Colonic mucosa (tissue), 4 donors: ENCODE measurements at regions not wholly inside any gene's neighbourhood (a gene's known extent, or its start where the extent isn't known, plus 50 kb on each side); places are given as distances from the start of the nearest gene placed in this dataset.

Source experiments
- DNase-seq: peaks from one replicate; pipeline ENCODE4 v3.0.0-alpha.2; 2020
- H3K27ac ChIP-seq: fragments of 200-600 bp; one replicate; pipeline ENCODE4 v1.8.0; 2021
- H3K27me3 ChIP-seq: fragments of 200-600 bp; one replicate; pipeline ENCODE4 v1.8.0; 2021
- H3K36me3 ChIP-seq: fragments of 200-600 bp; one replicate; pipeline ENCODE4 v1.8.0; 2021
- H3K4me1 ChIP-seq: fragments of 200-600 bp; one replicate; pipeline ENCODE4 v1.8.0; 2021; ENCODE audit warnings: mild to moderate bottlenecking
- H3K4me3 ChIP-seq: fragments of 200-600 bp; one replicate; pipeline ENCODE4 v1.8.0; 2021
- H3K9ac ChIP-seq, 2 donors: one replicate each; pipeline ENCODE4 v1.7.0; 2013; ENCODE audit warnings: control low read depth in 2 of 2, low read depth in 2 of 2, low read length in 2 of 2
- H3K9me3 ChIP-seq: fragments of 200-600 bp; one replicate; pipeline ENCODE4 v1.8.0; 2021
- intact Hi-C: fragments of 100-400 bp; cut with DNase I; formaldehyde crosslinking; loops from one replicate; pipeline ENCODE4 v1.14.1; 2022
- TF ChIP-seq, protein P1 (sequence below): fragments of 200-600 bp; IDR thresholded peaks from one replicate; pipeline ENCODE4 v1.8.0; 2022; ENCODE audit warnings: antibody characterized with exemption, mild to moderate bottlenecking
- donor health status: healthy.
- donor health status: DM: no; HTN: no; CAD: no.
- donor health status: DM: no; HTN: no; CAD: no.

DNA sequence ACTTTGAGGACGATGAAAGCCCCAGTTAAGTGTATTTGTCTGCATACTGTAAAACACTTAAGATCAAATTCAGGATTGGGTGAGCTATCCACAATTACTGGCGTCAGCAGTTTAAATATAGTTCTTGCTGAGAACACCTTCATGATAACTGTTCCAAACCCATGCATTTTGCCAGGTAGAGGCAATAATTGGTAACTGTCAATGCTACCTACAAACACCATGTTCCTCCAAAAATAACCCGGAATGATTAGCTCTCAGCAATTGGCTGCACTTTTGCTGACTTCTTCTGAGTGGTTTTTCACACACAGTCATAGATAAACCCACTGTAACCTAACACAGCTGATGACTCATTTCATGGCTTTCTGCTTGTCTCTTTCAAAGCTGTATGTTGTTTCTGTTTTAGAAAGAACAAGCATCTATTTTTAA lies 1358.6 kb upstream of the GJE1 start:
- DNase-seq: no peak
- intact Hi-C loops: no loop called here
- no peak overlapping the region for H3K4me3 ChIP-seq
- no peaks in the 10 kb centered on the region for H3K9me3 ChIP-seq
- TF ChIP-seq, protein P1, sequence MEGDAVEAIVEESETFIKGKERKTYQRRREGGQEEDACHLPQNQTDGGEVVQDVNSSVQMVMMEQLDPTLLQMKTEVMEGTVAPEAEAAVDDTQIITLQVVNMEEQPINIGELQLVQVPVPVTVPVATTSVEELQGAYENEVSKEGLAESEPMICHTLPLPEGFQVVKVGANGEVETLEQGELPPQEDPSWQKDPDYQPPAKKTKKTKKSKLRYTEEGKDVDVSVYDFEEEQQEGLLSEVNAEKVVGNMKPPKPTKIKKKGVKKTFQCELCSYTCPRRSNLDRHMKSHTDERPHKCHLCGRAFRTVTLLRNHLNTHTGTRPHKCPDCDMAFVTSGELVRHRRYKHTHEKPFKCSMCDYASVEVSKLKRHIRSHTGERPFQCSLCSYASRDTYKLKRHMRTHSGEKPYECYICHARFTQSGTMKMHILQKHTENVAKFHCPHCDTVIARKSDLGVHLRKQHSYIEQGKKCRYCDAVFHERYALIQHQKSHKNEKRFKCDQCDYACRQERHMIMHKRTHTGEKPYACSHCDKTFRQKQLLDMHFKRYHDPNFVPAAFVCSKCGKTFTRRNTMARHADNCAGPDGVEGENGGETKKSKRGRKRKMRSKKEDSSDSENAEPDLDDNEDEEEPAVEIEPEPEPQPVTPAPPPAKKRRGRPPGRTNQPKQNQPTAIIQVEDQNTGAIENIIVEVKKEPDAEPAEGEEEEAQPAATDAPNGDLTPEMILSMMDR: no peak
- H3K9ac ChIP-seq: no peak overlapping the region
- H3K36me3 ChIP-seq: no peaks in the 10 kb centered on the region
- H3K27ac ChIP-seq: no peak overlapping the region
- H3K27me3 ChIP-seq: no peaks in the 10 kb centered on the region
- H3K4me1 ChIP-seq: no peaks in the 10 kb centered on the region

- no peaks in the 10 kb centered on the region for H3K9me3 ChIP-seq
- H3K36me3 ChIP-seq: no peaks in the 10 kb centered on the region
- H3K4me3 ChIP-seq: no peak overlapping the region
- intact Hi-C loops: no loop called here
- H3K27me3 ChIP-seq: no peaks in the 10 kb centered on the region
- TF ChIP-seq, protein P1: no peak
- H3K9ac ChIP-seq: no peak overlapping the region
- DNase-seq: no peak
- no peaks in the 10 kb centered on the region for H3K4me1 ChIP-seq
- no peak overlapping the region for H3K27ac ChIP-seq
These were observed 1359.4 kb upstream of the GJE1 start for GRCh38 chr6:140773276-140773675.

- DNase-seq: no peak
- Histone ChIP-seq H3K4me1 (no peaks in the 10 kb centered on the region), H3K9ac (no peak overlapping the region), H3K9me3 (no peaks in the 10 kb centered on the region), H3K27me3 (no peaks in the 10 kb centered on the region), H3K27ac (no peak overlapping the region), H3K4me3 (no peak overlapping the region), H3K36me3 (no peaks in the 10 kb centered on the region)
- intact Hi-C loops: no loop called here
- TF ChIP-seq, protein P1: no peak
These were observed 1360.1 kb upstream of the GJE1 start for GRCh38 chr6:140772576-140772975.

DNA sequence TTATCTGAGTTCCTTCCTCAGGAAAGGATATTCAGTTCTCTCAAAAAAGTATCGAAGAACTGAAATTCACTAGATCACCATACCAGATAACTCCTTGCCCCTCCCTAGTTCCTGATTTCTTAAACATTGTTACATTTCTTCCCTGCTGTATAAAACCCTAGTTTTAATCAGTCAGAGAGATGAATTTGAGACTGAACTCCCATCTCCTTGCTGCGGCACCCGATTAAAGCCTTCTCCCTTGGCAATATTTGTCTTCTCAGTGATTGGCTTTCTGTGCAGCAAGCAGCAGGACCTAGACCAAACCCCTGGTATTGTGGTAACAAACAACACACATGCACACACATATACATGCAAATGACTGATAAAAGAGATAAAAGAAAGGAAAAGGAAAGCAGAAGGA lies 1364.6 kb upstream of the GJE1 start:
- intact Hi-C loops: no loop called here
- Histone ChIP-seq H3K4me3 (no peak overlapping the region), H3K27me3 (no peaks in the 10 kb centered on the region), H3K27ac (no peak overlapping the region), H3K4me1 (no peaks in the 10 kb centered on the region), H3K36me3 (no peaks in the 10 kb centered on the region), H3K9me3 (no peaks in the 10 kb centered on the region), H3K9ac (no peak overlapping the region)
- no peak for DNase-seq
- TF ChIP-seq, protein P1: no peak

DNA sequence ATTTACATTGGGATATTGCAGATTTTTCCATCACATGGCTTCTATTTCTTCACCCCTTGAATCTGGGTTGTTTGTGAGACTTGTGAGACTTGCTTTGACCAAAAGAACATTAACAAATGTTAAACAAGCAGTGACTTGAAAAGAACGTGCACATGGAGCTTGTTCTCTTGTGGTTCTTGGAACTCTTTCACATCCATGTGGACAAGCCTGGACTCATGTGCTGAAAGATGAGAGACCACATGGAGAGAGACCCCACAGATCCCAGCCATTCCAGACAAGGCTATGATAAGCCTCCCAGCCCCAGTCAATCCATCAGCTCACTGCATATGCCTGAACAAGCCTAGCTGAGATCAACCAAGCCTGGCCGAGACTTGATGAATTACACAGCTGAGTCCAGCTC lies 1365.7 kb upstream of the GJE1 start:
- Histone ChIP-seq H3K36me3 (no peaks in the 10 kb centered on the region), H3K4me3 (no peak overlapping the region), H3K27ac (no peak overlapping the region), H3K4me1 (no peaks in the 10 kb centered on the region), H3K9me3 (no peaks in the 10 kb centered on the region), H3K9ac (no peak overlapping the region), H3K27me3 (no peaks in the 10 kb centered on the region)
- DNase-seq: no peak
- intact Hi-C loops: no loop called here
- TF ChIP-seq, protein P1: no peak
